Activated CD4-positive, alpha-beta T cell treated with anti-CD3 and anti-CD28 coated beads, Interleukin-2, amount 50 U/mL, for 16 hours (primary cell): ENCODE measurements at regions not wholly inside any gene's neighbourhood (a gene's known extent, or its start where the extent isn't known, plus 50 kb on each side); places are given as distances from the start of the nearest gene placed in this dataset.

Source experiments
- DNase-seq: peaks from one replicate; pipeline ENCODE4 v3.0.0-alpha.2; 2020

DNA sequence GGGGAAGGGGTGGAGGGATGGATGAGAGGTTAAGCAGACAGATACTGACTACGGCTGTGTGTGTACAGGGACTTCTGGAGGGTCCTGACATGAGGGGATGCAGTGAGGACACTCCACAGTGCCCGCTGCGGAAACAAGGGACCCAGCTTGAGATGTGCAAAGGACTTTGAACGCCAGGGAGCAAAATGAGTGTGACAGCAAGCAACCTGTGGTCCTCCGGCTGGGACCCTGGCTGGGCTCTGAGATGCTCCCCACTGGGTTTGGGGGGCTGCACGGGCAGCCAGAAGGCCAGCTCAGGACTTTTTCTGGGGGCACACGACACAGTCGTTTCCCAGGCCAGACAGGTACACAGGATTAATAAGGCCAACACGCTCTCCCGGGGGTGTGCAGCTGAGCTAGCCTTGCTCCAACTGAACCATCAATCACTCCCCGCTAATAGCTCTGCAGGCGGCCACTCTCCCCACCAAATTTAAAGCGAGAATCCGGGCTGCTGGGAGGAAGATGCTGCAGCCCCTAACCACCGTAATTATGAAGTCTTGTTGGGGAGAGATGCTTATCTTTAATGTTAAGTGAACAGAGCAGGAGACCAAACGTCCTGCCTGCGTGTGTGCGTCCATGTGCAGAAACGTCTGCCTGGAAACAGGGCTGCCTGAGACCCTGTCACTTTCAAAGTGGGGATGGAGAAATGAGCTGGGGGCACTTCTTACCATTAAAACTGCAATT lies 51.6 kb upstream of the DLK1 start:
- DNase-seq = no peak

DNA sequence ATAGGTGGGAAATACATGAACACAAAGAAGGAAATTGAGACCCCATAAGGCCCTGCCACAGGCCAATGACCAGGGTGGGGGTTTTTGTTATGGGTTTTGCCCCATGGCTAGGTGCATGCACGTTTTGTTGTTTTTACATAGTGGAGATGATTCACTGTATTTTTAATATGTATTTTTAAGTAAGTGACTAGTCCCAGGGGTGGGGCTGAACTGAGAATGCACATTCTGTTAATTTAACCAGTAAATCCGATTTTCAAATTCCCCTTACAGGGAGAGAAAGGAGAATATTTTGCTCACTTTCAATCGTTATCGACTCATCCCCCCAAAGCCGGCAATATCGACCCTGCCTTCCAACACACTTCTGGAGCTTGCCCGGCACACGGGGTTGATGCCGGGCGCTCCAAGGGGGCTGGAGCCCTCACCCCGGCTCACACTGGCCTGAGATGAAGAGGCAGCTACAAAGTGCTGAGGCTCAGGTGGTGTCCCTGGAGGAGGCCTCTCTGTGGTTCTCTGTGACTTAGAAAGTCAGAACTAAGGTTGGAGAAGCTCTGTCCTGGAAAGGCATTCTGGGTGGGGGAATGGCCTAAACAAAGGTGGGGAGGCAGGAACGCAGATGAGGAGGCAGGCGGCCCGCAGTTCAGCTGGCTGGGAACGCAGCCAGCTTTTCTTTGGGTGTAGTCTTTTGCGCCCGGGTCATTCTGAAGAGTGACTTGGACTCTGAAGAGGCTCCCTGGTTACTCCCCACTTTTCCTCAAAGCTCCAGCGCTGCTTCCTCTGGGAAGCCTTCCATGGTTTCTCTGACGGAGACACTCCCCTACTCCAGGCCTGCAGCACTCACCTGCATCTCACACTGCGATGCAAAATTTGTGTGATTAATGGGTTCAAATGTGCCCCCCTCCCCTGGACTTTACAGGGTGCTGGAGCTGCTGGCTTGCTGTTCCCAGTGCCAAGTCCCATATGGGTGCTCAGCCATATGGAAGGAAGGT lies 50.7 kb upstream of the DLK1 start:
- DNase-seq = no peak
